Stimulated activated CD4-positive, alpha-beta T cell treated with anti-CD3 and anti-CD28 coated beads, Interleukin-1b, Interleukin-23, amount 100 ng/mL, for 24 hours (primary cell): ENCODE measurements at regions not wholly inside any gene's neighbourhood (a gene's known extent, or its start where the extent isn't known, plus 50 kb on each side); places are given as distances from the start of the nearest gene placed in this dataset.

ENCODE experiments used
- DNase-seq, 4 experiments: peaks; one replicate each; pipeline ENCODE4 v3.0.0-alpha.2; 2020; ENCODE audit warnings: low read depth in 4 of 4, low spot score in 1 of 4

DNA sequence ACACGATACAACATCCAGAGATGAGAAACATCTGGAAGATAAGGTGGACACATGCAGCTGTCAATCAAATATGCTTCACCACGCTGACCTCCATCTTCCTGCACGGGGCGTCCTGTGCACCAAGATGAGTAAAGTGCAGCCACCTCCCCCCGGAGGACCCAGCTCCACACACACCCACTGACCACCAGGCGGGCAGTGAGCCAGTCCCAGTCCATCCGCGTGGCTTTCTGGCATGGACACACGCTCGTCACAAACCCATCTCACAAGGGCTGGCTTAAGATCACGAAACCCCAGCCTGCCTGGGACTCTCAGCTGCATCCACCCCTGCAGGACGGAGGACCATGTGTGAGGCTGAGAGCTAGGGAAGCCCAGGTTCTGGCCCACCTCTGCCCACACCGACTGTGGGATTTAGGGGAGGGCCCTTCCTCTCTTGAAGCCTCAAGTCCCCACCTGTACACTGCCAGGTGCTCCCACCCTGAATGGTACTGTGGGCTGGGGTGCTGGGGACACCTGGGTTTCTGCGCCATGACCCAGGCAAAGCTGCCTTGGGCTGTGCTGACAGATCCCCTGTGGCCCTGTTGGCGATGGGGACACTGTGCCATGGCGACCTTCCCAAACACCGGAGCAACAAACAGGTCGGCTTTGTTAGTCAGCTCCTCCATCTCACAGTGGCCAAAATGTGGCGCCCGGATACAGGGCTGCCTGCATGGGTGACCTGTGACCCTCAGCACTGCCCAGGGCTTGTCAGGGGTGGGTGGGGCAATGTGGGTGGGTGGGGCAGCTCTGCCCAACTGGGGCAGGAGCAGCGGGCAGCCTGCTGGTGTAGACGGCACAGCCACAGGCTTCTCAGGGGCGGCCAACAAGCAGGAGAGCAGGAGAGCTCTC lies 629.0 kb downstream of the TBC1D22A start:
- no peak for DNase-seq

DNA sequence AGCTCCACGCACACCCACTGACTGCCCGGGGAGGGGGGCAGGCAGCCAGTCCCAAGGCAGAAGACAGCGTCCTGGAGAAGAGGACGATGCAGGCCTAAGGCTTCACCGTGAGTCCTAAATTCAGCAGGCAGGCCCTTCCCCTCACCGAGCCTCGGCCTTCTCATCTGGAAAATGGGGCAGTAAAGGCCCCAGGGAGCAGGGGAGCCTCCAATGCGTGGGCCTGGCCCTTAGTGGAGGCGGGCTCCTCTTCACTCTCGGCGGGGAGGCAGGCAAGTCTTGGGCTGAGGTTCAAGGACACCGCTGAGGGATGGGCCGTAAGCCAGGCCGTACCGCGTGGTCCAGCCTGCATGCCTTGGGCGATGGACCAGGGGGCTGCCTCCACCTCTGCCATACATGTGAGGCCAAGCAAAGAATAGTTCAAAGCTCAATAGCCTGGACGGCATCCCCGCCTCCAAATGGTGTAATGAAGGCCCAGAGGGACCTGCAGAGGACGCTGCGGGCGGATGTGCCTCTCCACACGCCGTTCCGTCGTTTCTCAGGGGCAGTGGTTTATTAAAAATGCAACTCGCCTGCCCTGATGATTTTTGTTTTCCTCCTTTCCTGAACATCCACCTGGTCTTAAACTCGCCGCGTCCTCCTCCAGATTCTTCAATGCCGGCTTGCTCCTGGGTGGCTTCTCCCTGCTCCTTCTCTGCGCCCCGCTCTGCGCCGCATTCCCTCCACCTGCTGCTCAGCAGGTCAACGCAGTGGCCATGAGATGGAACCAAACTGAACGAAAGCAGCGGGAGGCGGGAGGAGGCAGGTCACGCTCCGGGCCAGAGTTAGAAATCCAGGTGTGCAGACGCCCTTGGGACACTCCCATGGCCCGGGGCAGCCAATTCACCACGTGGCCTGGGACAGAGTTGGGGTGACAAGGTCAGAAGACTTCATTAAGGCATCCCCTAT lies 627.8 kb downstream of the TBC1D22A start:
- DNase-seq: no peak

GRCh38 chr22:47389201-47389600 lies 626.8 kb downstream of the TBC1D22A start:
- no peak for DNase-seq

DNA sequence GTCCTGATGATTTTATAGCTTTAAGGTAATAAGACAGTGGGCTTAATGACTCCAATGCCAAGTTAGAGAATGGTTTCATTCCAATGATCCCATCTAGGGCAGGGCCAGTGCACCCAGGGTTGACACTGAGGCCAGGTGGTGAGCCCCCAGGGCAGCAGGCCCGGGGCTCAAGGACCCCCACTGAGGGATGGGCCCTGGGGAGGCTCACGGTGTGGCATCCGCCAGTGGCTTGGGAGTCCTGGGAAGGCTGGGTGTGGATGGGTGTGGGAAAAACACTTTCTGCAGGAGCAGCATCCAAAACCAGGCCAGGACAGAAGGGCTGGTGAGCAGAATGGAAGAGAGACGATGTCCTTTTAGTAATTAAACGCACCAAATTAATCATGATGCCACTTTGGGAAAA lies 626.3 kb downstream of the TBC1D22A start:
- no peak for DNase-seq

GRCh38 chr22:47388331-47388730 lies 625.9 kb downstream of the TBC1D22A start:
- no peak for DNase-seq

- DNase-seq: no peak
Measured at GRCh38 chr22:47386812-47387510, 624.5 kb downstream of the TBC1D22A start.

DNA sequence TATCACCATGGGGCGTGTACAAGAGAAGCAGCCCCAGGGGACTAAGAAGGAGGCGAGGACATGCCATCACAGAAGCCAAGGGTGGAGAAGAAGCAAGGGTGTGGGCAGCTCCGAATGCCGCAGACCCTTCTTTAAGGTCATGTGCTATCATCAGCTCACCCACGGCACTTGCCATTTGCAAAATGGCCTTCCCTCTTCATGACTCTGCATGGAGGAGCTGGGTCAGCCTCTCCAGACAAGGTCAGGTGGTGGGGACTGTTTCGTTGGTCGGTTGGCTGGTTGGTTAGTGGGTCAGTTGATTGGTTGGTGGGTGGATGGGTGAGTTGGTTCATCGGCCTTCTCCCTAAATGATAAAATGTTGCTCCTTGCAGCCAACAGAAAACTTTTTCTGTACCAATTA lies 622.5 kb downstream of the TBC1D22A start:
- no peak for DNase-seq

DNA sequence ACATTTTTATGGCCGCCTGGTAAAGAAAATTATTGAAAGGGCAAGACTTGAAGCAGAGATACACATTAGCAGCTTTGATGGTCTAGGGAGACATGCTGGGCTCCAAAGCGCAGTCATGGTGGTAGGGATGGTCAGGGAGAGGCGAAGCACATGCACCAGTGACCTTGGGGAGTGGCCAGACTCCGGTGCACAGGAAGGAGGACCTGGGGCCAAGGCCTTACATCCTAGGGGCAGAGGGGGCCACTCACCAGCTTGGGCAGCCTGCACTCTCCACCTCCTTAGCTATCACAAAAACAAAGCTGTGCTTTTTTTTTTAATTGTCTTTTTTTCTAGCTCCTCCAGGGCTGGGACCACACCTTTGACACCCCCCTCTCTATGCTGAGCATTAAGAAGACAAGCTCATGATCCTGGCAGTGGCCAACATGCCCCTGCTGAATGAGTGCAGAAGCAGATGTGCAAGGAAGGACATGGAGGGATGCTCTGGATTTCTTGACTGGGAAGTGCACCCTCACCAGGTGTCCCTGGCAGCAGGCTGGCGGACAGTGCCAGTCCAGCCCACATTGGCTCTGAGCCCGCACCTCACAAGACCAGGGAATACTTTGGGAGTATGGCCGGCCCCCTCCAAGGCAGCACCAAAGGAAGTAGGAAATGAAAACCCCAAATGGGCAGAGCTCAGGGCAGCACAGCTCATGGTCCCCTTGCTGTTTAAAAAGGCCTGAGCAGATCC lies 619.9 kb downstream of the TBC1D22A start:
- no peak for DNase-seq

DNA sequence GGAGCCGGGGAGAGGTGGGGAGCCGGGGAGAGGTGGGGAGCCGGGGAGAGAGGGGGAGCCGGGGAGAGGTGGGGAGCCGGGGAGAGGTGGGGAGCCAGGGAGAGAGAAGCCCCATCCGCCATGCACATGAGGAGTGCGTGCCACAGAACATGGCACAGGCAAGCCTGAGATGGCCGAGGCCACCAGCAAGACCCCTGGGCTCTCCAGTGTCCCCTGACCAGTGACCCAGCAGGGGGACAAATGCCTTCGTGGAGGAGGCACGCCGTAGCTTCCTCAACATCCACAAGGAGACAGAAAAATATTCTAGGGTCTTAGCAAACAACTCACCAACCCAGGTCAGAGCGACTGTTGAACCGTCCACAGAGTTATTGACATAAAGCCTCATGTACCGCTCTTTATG lies 618.8 kb downstream of the TBC1D22A start:
- DNase-seq: no peak

DNA sequence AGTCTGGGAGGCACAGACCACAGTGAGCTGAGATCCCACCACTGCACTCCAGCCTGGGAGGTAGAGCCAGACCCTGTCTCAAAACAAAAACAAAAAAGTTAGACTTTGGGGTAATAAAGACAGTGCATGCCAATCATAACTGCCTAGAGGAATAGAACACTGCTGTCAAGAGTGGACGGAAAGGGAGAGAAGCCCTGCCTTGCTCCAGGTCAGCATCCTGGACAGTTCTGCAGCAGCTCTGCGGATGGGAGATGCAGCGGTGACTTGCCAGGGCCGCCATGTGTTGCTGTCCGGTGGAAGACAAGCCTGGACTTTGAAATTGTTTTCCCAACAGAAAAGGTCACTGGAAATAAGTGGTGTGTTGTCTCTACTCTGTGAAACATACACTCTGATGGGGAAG lies 618.2 kb downstream of the TBC1D22A start:
- DNase-seq: no peak

DNA sequence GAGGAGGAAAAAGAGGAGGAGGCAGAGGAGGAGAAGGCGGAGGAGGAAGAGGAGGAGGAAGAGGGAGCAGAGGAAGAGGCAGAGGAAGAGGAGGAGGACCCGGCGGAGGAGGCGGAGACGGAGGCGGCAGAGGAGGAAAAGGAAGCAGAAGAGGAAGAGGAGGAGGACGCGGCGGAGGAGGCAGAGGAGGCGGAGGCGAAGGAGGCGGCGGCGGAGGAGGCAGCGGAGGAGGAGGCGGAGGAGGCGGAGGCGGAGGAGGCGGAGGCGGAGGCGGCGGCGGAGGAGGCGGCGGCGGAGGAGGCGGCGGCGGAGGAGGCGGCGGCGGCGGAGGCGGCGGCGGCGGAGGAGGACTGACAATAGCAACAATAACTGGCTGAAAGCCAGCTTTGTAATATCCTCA lies 616.6 kb downstream of the TBC1D22A start:
- no peak for DNase-seq

DNA sequence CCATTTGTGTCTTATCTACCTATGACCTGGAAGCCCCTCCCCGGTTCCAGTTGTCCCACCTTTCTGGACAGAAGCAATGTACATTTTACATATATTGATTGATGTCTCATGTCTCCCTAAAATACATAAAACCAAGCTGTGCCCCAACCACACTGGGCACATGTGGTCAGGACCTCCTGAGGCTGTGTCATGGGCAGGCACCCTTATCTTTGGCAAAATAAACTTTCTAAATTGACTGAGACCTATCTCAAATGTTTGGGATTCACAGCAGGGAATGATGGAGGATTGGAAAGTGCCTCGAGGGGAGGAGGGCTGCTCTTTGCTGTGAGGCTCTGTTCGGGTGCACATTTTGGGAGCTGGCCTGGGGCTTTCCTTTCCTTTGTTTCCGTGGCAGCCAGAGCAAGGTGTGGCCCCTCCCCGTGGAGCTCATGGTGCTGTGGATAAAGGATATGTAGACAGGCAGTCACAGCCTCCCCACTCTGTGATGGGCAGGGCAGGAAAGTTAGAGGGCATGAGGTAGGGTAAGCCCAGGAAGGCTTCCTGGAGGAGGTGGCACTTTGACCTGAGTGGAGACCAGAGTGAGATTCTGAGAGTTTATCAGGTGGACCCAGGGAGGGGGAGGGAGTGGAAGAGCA lies 615.6 kb downstream of the TBC1D22A start:
- DNase-seq: no peak

- no peak for DNase-seq
Measured at GRCh38 chr22:47376901-47377505, 614.6 kb downstream of the TBC1D22A start.

GRCh38 chr22:47376322-47376700 lies 613.9 kb downstream of the TBC1D22A start:
- DNase-seq: no peak

- no peak for DNase-seq
Measured at GRCh38 chr22:47375621-47376321, 613.3 kb downstream of the TBC1D22A start.

DNA sequence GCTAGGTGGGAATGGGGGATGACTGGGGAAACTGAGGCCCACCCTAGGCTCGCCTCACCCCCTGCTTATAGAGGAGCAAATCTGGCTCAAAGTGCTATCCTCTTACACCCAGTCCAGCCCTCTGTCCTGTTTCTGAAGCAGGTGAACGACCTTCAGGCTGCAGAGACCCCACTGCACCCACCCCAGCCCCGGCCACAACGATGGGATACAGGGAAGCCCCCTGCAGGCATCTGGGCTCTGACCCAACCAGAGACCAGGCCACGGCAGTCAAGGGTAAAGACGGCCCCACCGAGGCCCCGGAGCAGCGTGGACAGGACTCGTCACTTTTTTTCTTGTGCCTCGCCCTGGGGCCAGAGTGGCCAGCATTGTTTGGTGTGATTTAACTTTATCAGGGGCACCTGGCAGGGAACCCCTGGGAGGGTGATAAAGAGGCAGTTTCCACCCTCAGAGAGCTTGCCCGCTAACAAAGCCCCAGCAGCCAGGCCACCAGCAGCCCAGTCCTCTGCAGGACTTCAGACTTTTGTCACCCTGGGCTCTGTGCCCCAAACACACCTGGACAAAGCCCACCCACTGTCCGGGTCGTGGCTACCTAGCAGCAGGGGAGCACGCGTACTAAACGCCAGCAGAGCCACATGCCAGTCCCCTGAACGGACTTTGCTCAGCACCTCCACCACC lies 612.6 kb downstream of the TBC1D22A start:
- DNase-seq: no peak

DNA sequence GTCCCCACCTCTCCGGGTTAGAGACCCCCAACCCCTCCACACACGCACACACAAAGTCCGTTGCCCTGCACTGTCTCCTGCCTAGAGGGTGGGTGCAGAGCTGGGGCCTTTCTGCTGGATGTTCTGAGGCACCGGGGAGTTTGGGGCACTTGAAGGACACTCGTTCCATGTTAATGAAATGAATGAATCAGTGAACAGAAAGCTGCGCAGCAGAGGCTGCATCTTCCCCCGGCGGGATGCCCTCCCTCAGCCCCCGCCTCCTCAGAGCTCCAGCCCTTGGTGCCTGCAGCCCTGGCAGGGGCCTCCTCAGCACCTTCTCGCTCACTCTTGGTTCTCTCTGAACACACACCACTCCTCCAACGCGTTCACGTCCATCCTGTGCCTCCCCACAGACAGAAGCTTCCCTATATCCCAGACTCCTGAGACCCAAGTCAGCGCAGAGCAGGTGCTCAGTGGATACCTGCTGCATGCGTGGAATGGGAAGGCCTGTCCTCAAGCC lies 611.9 kb downstream of the TBC1D22A start:
- DNase-seq: no peak

- DNase-seq: no peak
Measured at GRCh38 chr22:47373648-47374272, 611.3 kb downstream of the TBC1D22A start.
